ENCODE measurements at regions not wholly inside any gene's neighbourhood (a gene's known extent, or its start where the extent isn't known, plus 50 kb on each side); places are given as distances from the start of the nearest gene placed in this dataset.

DNA sequence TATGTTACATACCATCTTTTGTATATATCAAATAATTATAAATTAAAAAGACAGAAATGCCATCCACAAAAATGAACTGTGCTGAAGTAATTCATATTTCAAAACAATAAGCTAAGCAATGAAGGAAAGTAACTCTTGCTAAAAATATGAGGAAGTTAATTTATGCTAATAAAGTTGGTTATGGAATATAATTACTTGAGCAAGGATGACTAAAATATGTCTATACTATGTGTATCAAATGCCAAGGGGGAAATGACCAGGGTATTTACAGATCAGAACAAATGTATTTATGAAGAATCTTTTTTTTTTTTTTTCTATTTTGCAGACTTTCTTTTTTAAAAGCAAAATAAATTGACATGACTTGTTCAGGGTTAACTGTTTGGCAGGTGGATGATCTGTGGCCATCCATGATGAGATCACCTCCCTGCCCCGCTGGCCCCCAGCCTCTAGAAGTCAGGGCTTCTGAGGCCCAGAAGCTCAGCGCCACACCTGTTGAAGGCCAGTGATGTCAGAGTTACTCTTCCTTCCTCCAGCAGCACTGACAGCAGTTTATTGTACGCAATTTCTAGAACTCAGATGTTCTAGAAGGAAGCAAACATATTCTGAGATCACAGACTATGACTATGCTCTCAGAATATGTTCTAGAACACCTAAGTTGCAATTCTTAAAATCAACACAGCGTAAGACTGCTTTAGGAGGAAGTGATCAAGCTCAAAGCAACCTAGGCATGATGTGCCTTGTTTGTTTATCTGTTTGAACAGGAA is 196.1 kb upstream of the KLF14 start:
- TF ChIP-seq EP300 (IDR thresholded peaks at IDR 0.05) = peak in 1 of 2 donors; percentile 42
- TF ChIP-seq, protein P1, sequence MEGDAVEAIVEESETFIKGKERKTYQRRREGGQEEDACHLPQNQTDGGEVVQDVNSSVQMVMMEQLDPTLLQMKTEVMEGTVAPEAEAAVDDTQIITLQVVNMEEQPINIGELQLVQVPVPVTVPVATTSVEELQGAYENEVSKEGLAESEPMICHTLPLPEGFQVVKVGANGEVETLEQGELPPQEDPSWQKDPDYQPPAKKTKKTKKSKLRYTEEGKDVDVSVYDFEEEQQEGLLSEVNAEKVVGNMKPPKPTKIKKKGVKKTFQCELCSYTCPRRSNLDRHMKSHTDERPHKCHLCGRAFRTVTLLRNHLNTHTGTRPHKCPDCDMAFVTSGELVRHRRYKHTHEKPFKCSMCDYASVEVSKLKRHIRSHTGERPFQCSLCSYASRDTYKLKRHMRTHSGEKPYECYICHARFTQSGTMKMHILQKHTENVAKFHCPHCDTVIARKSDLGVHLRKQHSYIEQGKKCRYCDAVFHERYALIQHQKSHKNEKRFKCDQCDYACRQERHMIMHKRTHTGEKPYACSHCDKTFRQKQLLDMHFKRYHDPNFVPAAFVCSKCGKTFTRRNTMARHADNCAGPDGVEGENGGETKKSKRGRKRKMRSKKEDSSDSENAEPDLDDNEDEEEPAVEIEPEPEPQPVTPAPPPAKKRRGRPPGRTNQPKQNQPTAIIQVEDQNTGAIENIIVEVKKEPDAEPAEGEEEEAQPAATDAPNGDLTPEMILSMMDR (IDR thresholded peaks at IDR 0.05) = no peak

All from tibial nerve (tissue), 4 donors.